IPS-20b (cell line): ENCODE measurements at regions not wholly inside any gene's neighbourhood (a gene's known extent, or its start where the extent isn't known, plus 50 kb on each side); places are given as distances from the start of the nearest gene placed in this dataset.

Source experiments
- H3K27ac ChIP-seq: one replicate; pipeline ENCODE4 v1.5.1; 2013; ENCODE audit warnings: low read length
- H3K27me3 ChIP-seq: 2 replicates; pipeline ENCODE4 v1.6.1; 2013; ENCODE audit warnings: mild to moderate bottlenecking, low read length, inconsistent platforms; ENCODE audit not compliant: insufficient read depth
- H3K36me3 ChIP-seq: 2 replicates; pipeline ENCODE4 v1.6.1; 2013; ENCODE audit warnings: low read depth, mild to moderate bottlenecking, inconsistent platforms, low read length, moderate library complexity; ENCODE audit not compliant: insufficient read depth
- H3K4me1 ChIP-seq: 2 replicates; pipeline ENCODE4 v1.6.1; 2013; ENCODE audit warnings: mild to moderate bottlenecking, control low read depth, inconsistent platforms, low read length, moderate library complexity; ENCODE audit not compliant: insufficient read depth
- H3K4me3 ChIP-seq: 2 replicates; pipeline ENCODE4 v1.5.1; 2013; ENCODE audit warnings: mild to moderate bottlenecking, low read length, inconsistent platforms
- H3K9ac ChIP-seq: 2 replicates; pipeline ENCODE4 v1.6.1; 2013; ENCODE audit warnings: low read depth, mild to moderate bottlenecking, inconsistent platforms, low read length, moderate library complexity
- H3K9me3 ChIP-seq: 2 replicates; pipeline ENCODE4 v1.6.1; 2013; ENCODE audit warnings: mild to moderate bottlenecking, low read depth, low read length, inconsistent platforms; ENCODE audit not compliant: insufficient read depth

GRCh38 chr4:163773940-163774339 lies 279.4 kb downstream of the TMA16 start:
- H3K9me3 ChIP-seq, result no peaks in the 10 kb centered on the region
- H3K4me1 ChIP-seq, result no peaks in the 10 kb centered on the region
- no peak overlapping the region for H3K27ac ChIP-seq
- H3K9ac ChIP-seq, result no peak overlapping the region
- no peaks in the 10 kb centered on the region for H3K36me3 ChIP-seq
- H3K27me3 ChIP-seq, result no peaks in the 10 kb centered on the region
- H3K4me3 ChIP-seq, result no peak overlapping the region

GRCh38 chr4:163776957-163777356 lies 282.5 kb downstream of the TMA16 start:
- Histone ChIP-seq H3K4me1 (no peaks in the 10 kb centered on the region), H3K27ac (no peak overlapping the region), H3K9me3 (no peaks in the 10 kb centered on the region), H3K9ac (no peak overlapping the region), H3K27me3 (no peaks in the 10 kb centered on the region), H3K36me3 (no peaks in the 10 kb centered on the region), H3K4me3 (no peak overlapping the region)

DNA sequence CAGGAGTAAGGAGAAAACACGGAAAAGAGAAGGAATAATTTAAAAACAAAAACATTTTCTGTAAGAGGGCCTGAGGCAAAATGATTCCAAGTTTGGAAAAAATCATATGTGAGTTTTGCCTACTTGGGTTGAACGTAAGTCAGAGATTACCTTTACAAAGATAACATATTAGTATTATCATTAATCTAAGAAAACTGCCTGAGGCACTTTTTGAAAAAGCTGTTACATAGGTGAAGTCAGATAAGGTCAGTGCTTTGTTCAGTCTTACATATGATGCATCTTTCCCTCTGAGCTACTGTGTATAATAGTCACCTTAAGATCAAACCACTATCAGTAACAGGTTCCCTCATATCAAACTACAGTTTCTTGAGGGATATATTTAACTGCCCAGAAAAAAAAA lies 287.2 kb downstream of the TMA16 start:
- Histone ChIP-seq H3K9me3 (no peaks in the 10 kb centered on the region), H3K36me3 (no peaks in the 10 kb centered on the region), H3K9ac (no peak overlapping the region), H3K4me1 (no peaks in the 10 kb centered on the region), H3K27me3 (no peaks in the 10 kb centered on the region), H3K4me3 (no peak overlapping the region), H3K27ac (no peak overlapping the region)

DNA sequence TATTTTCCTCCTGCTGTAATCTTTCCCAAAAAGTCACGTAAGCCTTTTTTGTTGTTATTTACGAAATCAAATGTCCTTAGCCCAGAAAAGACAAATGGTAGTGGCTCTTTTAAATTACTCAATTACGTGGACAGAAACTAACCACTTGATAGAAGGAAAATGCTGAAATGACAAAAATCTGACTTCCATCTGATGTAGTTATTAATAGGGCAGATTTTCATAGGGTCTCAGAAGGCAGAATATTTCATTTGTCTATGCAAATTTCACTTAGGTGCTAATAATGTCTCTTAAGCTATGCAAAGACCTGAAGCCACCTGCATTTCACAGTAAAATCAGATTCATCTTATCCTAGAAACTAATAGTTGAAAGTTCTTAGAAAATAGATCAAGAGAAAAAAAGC lies 295.7 kb downstream of the TMA16 start:
- Histone ChIP-seq H3K27me3 (no peaks in the 10 kb centered on the region), H3K36me3 (no peaks in the 10 kb centered on the region), H3K4me3 (no peak overlapping the region), H3K4me1 (no peaks in the 10 kb centered on the region), H3K9ac (no peak overlapping the region), H3K27ac (no peak overlapping the region), H3K9me3 (no peaks in the 10 kb centered on the region)

- no peaks in the 10 kb centered on the region for H3K4me1 ChIP-seq
- no peaks in the 10 kb centered on the region for H3K36me3 ChIP-seq
- H3K9me3 ChIP-seq, result no peaks in the 10 kb centered on the region
- H3K4me3 ChIP-seq, result no peak overlapping the region
- H3K27me3 ChIP-seq, result no peaks in the 10 kb centered on the region
- no peak overlapping the region for H3K9ac ChIP-seq
- H3K27ac ChIP-seq, result no peak overlapping the region
Measured at GRCh38 chr4:163795885-163796284, 301.4 kb downstream of the TMA16 start.

DNA sequence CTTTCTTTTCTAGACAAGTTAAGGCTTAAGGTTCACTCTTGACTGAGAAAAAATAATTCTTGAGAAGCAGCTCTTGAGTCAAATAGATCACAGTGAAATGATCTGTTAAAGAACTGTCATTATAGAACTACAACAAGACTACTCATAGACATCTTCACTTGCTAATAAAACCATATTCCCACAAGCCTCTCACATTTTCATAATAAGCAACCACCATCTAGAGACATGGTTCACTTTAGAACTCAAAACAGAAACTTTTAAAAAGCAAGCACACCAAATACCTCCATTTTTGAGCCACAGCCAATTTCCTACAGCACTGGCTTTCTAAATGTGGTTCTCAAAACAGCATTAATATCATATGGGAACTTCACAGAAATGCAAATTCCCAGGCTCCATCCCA lies 309.5 kb downstream of the TMA16 start:
- no peaks in the 10 kb centered on the region for H3K9me3 ChIP-seq
- no peak overlapping the region for H3K9ac ChIP-seq
- no peak overlapping the region for H3K4me3 ChIP-seq
- H3K4me1 ChIP-seq, result no peaks in the 10 kb centered on the region
- H3K27me3 ChIP-seq, result no peaks in the 10 kb centered on the region
- no peaks in the 10 kb centered on the region for H3K36me3 ChIP-seq
- no peak overlapping the region for H3K27ac ChIP-seq

GRCh38 chr4:163806653-163807052 lies 312.2 kb downstream of the TMA16 start:
- no peaks in the 10 kb centered on the region for H3K27me3 ChIP-seq
- H3K9me3 ChIP-seq, result no peaks in the 10 kb centered on the region
- no peak overlapping the region for H3K9ac ChIP-seq
- no peaks in the 10 kb centered on the region for H3K4me1 ChIP-seq
- no peak overlapping the region for H3K4me3 ChIP-seq
- no peaks in the 10 kb centered on the region for H3K36me3 ChIP-seq
- H3K27ac ChIP-seq, result no peak overlapping the region

GRCh38 chr4:163808011-163808410 lies 313.5 kb downstream of the TMA16 start:
- H3K36me3 ChIP-seq, result no peaks in the 10 kb centered on the region
- no peaks in the 10 kb centered on the region for H3K4me1 ChIP-seq
- no peaks in the 10 kb centered on the region for H3K27me3 ChIP-seq
- H3K9me3 ChIP-seq, result no peaks in the 10 kb centered on the region
- no peak overlapping the region for H3K4me3 ChIP-seq
- H3K9ac ChIP-seq, result no peak overlapping the region
- H3K27ac ChIP-seq, result no peak overlapping the region

GRCh38 chr4:163810755-163811154 lies 316.3 kb downstream of the TMA16 start:
- H3K4me3 ChIP-seq, result no peak overlapping the region
- H3K27me3 ChIP-seq, result no peaks in the 10 kb centered on the region
- no peak overlapping the region for H3K9ac ChIP-seq
- no peaks in the 10 kb centered on the region for H3K9me3 ChIP-seq
- H3K36me3 ChIP-seq, result no peaks in the 10 kb centered on the region
- no peak overlapping the region for H3K27ac ChIP-seq
- no peaks in the 10 kb centered on the region for H3K4me1 ChIP-seq

- H3K9ac ChIP-seq, result no peak overlapping the region
- no peaks in the 10 kb centered on the region for H3K9me3 ChIP-seq
- no peaks in the 10 kb centered on the region for H3K36me3 ChIP-seq
- H3K27me3 ChIP-seq, result no peaks in the 10 kb centered on the region
- H3K27ac ChIP-seq, result no peak overlapping the region
- H3K4me1 ChIP-seq, result no peaks in the 10 kb centered on the region
- H3K4me3 ChIP-seq, result no peak overlapping the region
Measured at GRCh38 chr4:163815776-163816175, 321.3 kb downstream of the TMA16 start.

DNA sequence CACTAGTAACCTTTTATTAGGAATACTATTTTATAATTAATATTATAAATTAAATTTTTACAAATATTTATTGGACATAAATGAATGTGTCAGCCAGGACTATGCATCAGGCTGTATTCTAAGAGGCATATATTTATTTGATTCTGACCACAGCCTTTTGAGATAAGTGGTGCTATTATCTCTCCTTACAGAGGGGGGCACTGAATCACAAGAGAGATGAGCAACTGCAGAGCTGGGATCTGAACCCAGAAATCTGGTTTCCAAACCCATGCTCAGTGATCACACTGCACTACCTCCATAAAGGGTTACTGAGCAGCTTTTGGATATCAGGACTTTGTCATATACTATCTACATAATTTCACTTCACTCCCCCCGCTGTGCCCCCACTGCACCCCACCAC lies 322.0 kb downstream of the TMA16 start:
- Histone ChIP-seq H3K4me3 (no peak overlapping the region), H3K9ac (no peak overlapping the region), H3K36me3 (no peaks in the 10 kb centered on the region), H3K27ac (no peak overlapping the region), H3K27me3 (no peaks in the 10 kb centered on the region), H3K4me1 (no peaks in the 10 kb centered on the region), H3K9me3 (no peaks in the 10 kb centered on the region)

- Histone ChIP-seq H3K9me3 (no peaks in the 10 kb centered on the region), H3K36me3 (no peaks in the 10 kb centered on the region), H3K4me1 (no peaks in the 10 kb centered on the region), H3K4me3 (no peak overlapping the region), H3K27me3 (no peaks in the 10 kb centered on the region), H3K27ac (no peak overlapping the region), H3K9ac (no peak overlapping the region)
Measured at GRCh38 chr4:163818673-163819072, 324.2 kb downstream of the TMA16 start.

- Histone ChIP-seq H3K4me3 (no peak overlapping the region), H3K9me3 (no peaks in the 10 kb centered on the region), H3K27ac (no peak overlapping the region), H3K4me1 (no peaks in the 10 kb centered on the region), H3K9ac (no peak overlapping the region), H3K36me3 (no peaks in the 10 kb centered on the region), H3K27me3 (no peaks in the 10 kb centered on the region)
Measured at GRCh38 chr4:163833669-163834068, 339.2 kb downstream of the TMA16 start.
